GM12873 (cell line): ENCODE measurements at regions not wholly inside any gene's neighbourhood (a gene's known extent, or its start where the extent isn't known, plus 50 kb on each side); places are given as distances from the start of the nearest gene placed in this dataset.

Experiments used
- CTCF ChIP-seq: IDR thresholded peaks from 2 replicates; pipeline ENCODE4 v1.5.1; 2012; ENCODE audit warnings: low read depth, mild to moderate bottlenecking, moderate library complexity, low read length, control low read depth; ENCODE audit not compliant: insufficient read depth; ENCODE audit errors: missing control alignments

GRCh38 chr10:20963721-20964595 lies 66.8 kb upstream of the NEBL start:
- TF ChIP-seq CTCF, result no peak

GRCh38 chr10:20963056-20963455 lies 65.9 kb upstream of the NEBL start:
- TF ChIP-seq CTCF, result no peak

GRCh38 chr10:20962165-20962564 lies 65.1 kb upstream of the NEBL start:
- TF ChIP-seq CTCF, result no peak

- no peak for TF ChIP-seq CTCF
These were observed 62.1 kb upstream of the NEBL start for GRCh38 chr10:20959242-20959641.

GRCh38 chr10:20958764-20959163 lies 61.7 kb upstream of the NEBL start:
- TF ChIP-seq CTCF, result no peak

- TF ChIP-seq CTCF, result no peak
These were observed 61.1 kb upstream of the NEBL start for GRCh38 chr10:20958225-20958624.

- no peak for TF ChIP-seq CTCF
These were observed 60.6 kb upstream of the NEBL start for GRCh38 chr10:20957744-20958143.
